Heart left ventricle (tissue), 13 donors: ENCODE measurements at regions not wholly inside any gene's neighbourhood (a gene's known extent, or its start where the extent isn't known, plus 50 kb on each side); places are given as distances from the start of the nearest gene placed in this dataset.

ENCODE experiments used
- CTCF ChIP-seq, 12 donors: fragments of 200-600 bp; sonication (generic) in 4 of 12; IDR thresholded peaks; one replicate each; pipeline versions ENCODE4 v1.5.0 to v1.8.0; 2018 to 2022; ENCODE audit warnings: antibody characterized with exemption in 12 of 12, mild to moderate bottlenecking in 5 of 12
- POLR2A ChIP-seq, 2 donors: fragments of 450-650 bp; IDR thresholded peaks; one replicate each; pipeline ENCODE4 v1.6.1; 2017; ENCODE audit warnings: antibody characterized with exemption in 2 of 2, mild to moderate bottlenecking in 2 of 2, moderate library complexity in 2 of 2
- donor health status: ischemic (EF 13 %, LVEDD 7.1; RV severe dilation, severe dysfunction).
- donor health status: DM: no; HTN: yes; CAD: no.
- donor health status: DM: no; HTN: no; CAD: no.
- donor health status: ischemic (EF 25% LVEDD 6.9; RV normal size, moderate dysfunction).
- donor health status: ischemic (EF 25% LVEDD 5.7; RV mildly dilated, moderate dysfunction).
- donor health status: ischemic (EF 35%, LVEDD 5.7; RV mildly dilated, moderate dysfunction).
- donor health status: nonischemic (EF 11% LVEDD 7.7; RV severe dilation, severe dysfunction).
- donor health status: DM: yes; HTN: yes; CAD: no.
- donor health status: PGD.
- donor health status: ischemic (EF 29% LVEDD 5.4; RV normal size, mild dysfunction).
- donor health status: nonischemic (EF 23%, LVEDD 6.1; RV moderate dilation, normal function).

DNA sequence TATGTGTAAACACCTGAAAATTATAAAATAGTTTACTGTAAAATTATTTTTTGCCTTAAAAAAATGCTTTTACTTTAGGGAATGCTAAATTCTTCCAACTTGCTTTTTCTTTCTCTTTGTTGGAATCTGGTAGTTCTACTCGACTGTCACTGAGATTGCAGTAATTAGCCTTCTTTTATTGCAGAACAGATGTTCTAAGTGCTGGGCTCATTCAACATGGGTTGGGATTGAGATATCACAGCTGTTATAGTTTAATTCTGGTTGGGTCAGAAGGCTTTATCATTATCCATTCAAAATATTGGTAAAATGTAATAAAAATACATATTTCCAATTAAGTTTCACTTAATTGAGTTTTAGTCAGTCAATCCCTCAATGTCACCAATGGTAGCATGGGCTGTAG, 686.7 kb downstream of the CDH18 start:
- TF ChIP-seq CTCF (IDR thresholded peaks at IDR 0.05) (no peak), POLR2A (IDR thresholded peaks at IDR 0.05) (no peak)
